IMR-90 (cell line): ENCODE measurements at regions not wholly inside any gene's neighbourhood (a gene's known extent, or its start where the extent isn't known, plus 50 kb on each side); places are given as distances from the start of the nearest gene placed in this dataset.

Source experiments
- MAFK ChIP-seq: IDR thresholded peaks from 2 replicates; pipeline ENCODE4 v1.6.1; 2012; ENCODE audit warnings: low read depth, low read length, improper control_type of control experiment
- MAZ ChIP-seq: IDR thresholded peaks from 2 replicates; pipeline ENCODE4 v1.6.1; 2012; ENCODE audit warnings: low read depth, mild to moderate bottlenecking, low read length, improper control_type of control experiment, moderate library complexity, borderline replicate concordance
- MXI1 ChIP-seq: IDR thresholded peaks from 2 replicates; pipeline ENCODE4 v1.6.1; 2012; ENCODE audit warnings: low read depth, mild to moderate bottlenecking, low read length, moderate library complexity, borderline replicate concordance
- NFE2L2 ChIP-seq: fragments of 150-350 bp; IDR thresholded peaks from 2 replicates; pipeline ENCODE4 v1.6.1; 2016; ENCODE audit warnings: low read depth, mild to moderate bottlenecking, low read length
- POLR2A ChIP-seq: IDR thresholded peaks from 2 replicates; pipeline ENCODE4 v1.6.1; 2012; ENCODE audit warnings: mild to moderate bottlenecking, low read depth, low read length
- RFX5 ChIP-seq: IDR thresholded peaks from 2 replicates; pipeline ENCODE4 v1.8.0; 2012; ENCODE audit warnings: low read depth, mild to moderate bottlenecking, low read length, moderate library complexity
- TF ChIP-seq, protein P1 (sequence below): conservative IDR thresholded peaks from 2 replicates; pipeline ENCODE4 v1.5.1; 2012; ENCODE audit warnings: mild to moderate bottlenecking, low read depth, low read length, improper control_type of control experiment

- TF ChIP-seq RFX5 (no peak), NFE2L2 (no peak), MXI1 (no peak), POLR2A (no peak), MAFK (no peak), MAZ (no peak)
- TF ChIP-seq, protein P1, sequence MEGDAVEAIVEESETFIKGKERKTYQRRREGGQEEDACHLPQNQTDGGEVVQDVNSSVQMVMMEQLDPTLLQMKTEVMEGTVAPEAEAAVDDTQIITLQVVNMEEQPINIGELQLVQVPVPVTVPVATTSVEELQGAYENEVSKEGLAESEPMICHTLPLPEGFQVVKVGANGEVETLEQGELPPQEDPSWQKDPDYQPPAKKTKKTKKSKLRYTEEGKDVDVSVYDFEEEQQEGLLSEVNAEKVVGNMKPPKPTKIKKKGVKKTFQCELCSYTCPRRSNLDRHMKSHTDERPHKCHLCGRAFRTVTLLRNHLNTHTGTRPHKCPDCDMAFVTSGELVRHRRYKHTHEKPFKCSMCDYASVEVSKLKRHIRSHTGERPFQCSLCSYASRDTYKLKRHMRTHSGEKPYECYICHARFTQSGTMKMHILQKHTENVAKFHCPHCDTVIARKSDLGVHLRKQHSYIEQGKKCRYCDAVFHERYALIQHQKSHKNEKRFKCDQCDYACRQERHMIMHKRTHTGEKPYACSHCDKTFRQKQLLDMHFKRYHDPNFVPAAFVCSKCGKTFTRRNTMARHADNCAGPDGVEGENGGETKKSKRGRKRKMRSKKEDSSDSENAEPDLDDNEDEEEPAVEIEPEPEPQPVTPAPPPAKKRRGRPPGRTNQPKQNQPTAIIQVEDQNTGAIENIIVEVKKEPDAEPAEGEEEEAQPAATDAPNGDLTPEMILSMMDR, result no peak
Measured at GRCh38 chr2:234265206-234265605, 214.7 kb downstream of the SPP2 start.
